HepG2 (cell line): ENCODE measurements at regions not wholly inside any gene's neighbourhood (a gene's known extent, or its start where the extent isn't known, plus 50 kb on each side); places are given as distances from the start of the nearest gene placed in this dataset.

Experiments
- ATAC-seq: fragments of 200-7000 bp; cut with Tn5 transposase; 3 replicates; pipeline ENCODE4 v1.9.1; 2020; ENCODE audit warnings: mild to moderate bottlenecking, moderate library complexity
- BruUV-seq: library from RNA; stranded (reverse); fragments of 400-500 nt; replicated peaks from 2 replicates; lab custom pipeline; 2021; lab: Mats Ljungman, UMichigan
- CTCF ChIA-PET: fragments of 300-600 bp; formaldehyde crosslinking; extraction: SDS; loops from one replicate; lab custom pipeline; 2021; ENCODE audit warnings: low total read pairs, inconsistent platforms, low intra/inter-chr PET ratio; lab: Yijun Ruan, JAX
- POLR2A ChIA-PET: fragments of 350-600 bp; sonication (Branson Sonifier 250); formaldehyde crosslinking; loops from one replicate; lab custom pipeline; 2020; ENCODE audit warnings: antibody characterized with exemption, inconsistent platforms; lab: Yijun Ruan, JAX
- DNase-seq: peaks from one replicate; pipeline ENCODE4 v3.0.0-alpha.2; 2015; ENCODE audit warnings: low spot score
- FAIRE-seq: peaks from 3 replicates; lab custom pipeline; 2011; peaks lifted over from hg19 to GRCh38; lab: Jason Lieb, UNC
- H2AFZ ChIP-seq: one replicate; pipeline ENCODE4 v1.6.1; 2011; ENCODE audit warnings: low read length, inconsistent platforms
- H3K27ac ChIP-seq: fragments of 300-600 bp; 3 replicates; pipeline ENCODE4 v1.8.0; 2011; ENCODE audit warnings: mixed run types, mild to moderate bottlenecking, mixed read lengths, low read length, inconsistent platforms; ENCODE audit not compliant: insufficient read depth; ENCODE audit errors: extremely low read length
- H3K27me3 ChIP-seq, 2 experiments: fragments of 200-600 bp in 1 of 2; 2 replicates in 1 of 2; 3 replicates in 1 of 2; pipeline versions ENCODE4 v1.6.0 to v1.8.0; 2011; ENCODE audit warnings: low read length in 2 of 2, mild to moderate bottlenecking in 2 of 2, moderate library complexity in 2 of 2, inconsistent platforms in 1 of 2; ENCODE audit not compliant: insufficient read depth in 2 of 2, control insufficient read depth in 1 of 2
- H3K36me3 ChIP-seq, 2 experiments: fragments of 200-600 bp in 1 of 2; replicated peaks in 1 of 2; 2 replicates in 1 of 2; 3 replicates in 1 of 2; pipeline versions ENCODE4 v1.5.1 to v1.8.0; 2011; ENCODE audit warnings: low read length in 2 of 2, inconsistent platforms in 1 of 2; ENCODE audit not compliant: insufficient read depth in 2 of 2, control insufficient read depth in 1 of 2
- H3K4me1 ChIP-seq: 2 replicates; pipeline ENCODE4 v1.5.1; 2012; ENCODE audit warnings: low read length, inconsistent platforms; ENCODE audit not compliant: insufficient read depth
- H3K4me2 ChIP-seq: 2 replicates; pipeline ENCODE4 v1.6.0; 2011; ENCODE audit warnings: low read depth, low read length, inconsistent platforms
- H3K4me3 ChIP-seq, 3 experiments: fragments of 200-600 bp in 1 of 3; sonication (generic), shearing (Covaris generic) in 1 of 3; replicated peaks in 1 of 3; 2 replicates each; pipeline ENCODE4 v1.5.1; 2011 to 2016; ENCODE audit warnings: low read length in 3 of 3, inconsistent platforms in 2 of 3, low read depth in 2 of 3, mild to moderate bottlenecking in 2 of 3, control low read depth in 1 of 3, mixed read lengths in 1 of 3; ENCODE audit not compliant: insufficient read depth in 1 of 3
- H3K79me2 ChIP-seq: one replicate; pipeline ENCODE4 v1.6.1; 2011; ENCODE audit warnings: low read length, inconsistent platforms; ENCODE audit not compliant: insufficient read depth
- H3K9ac ChIP-seq: 2 replicates; pipeline ENCODE4 v1.6.0; 2011; ENCODE audit warnings: mild to moderate bottlenecking, low read depth, low read length, inconsistent platforms; ENCODE audit not compliant: insufficient read depth
- H3K9me3 ChIP-seq: 2 replicates; pipeline ENCODE4 v1.5.1; 2012; ENCODE audit warnings: mild to moderate bottlenecking, low read length
- H4K20me1 ChIP-seq: 2 replicates; pipeline ENCODE4 v1.6.0; 2011; ENCODE audit warnings: inconsistent platforms, mild to moderate bottlenecking, low read length, moderate library complexity; ENCODE audit not compliant: insufficient read depth
- ATF3 ChIP-seq: sonication (generic); formaldehyde crosslinking; IDR thresholded peaks from 2 replicates; pipeline ENCODE4 v1.4.0; 2020; ENCODE audit warnings: missing genetic modification reagents
- FOXO4 ChIP-seq: sonication (generic); formaldehyde crosslinking; conservative IDR thresholded peaks from 2 replicates; pipeline ENCODE4 v1.8.1; 2023; ENCODE audit warnings: missing genetic modification reagents
- HMG20A ChIP-seq: IDR thresholded peaks from 2 replicates; pipeline ENCODE4 v1.6.1; 2016; ENCODE audit warnings: borderline replicate concordance
- MXD1 ChIP-seq: sonication (generic); formaldehyde crosslinking; IDR thresholded peaks from 2 replicates; pipeline ENCODE4 v1.4.0; 2020; ENCODE audit warnings: mild to moderate bottlenecking, missing genetic modification reagents
- NCOR1 ChIP-seq: fragments of 200-600 bp; sonication (generic); IDR thresholded peaks from 2 replicates; pipeline ENCODE4 v1.7.0; 2017; ENCODE audit warnings: antibody characterized with exemption, low read length, borderline replicate concordance
- PATZ1 ChIP-seq: sonication (generic); formaldehyde crosslinking; IDR thresholded peaks from 2 replicates; pipeline ENCODE4 v1.4.0; 2020; ENCODE audit warnings: missing genetic modification reagents
- PHF21A ChIP-seq: sonication (generic); formaldehyde crosslinking; IDR thresholded peaks from 2 replicates; pipeline ENCODE4 v1.5.0; 2020; ENCODE audit warnings: mild to moderate bottlenecking, missing genetic modification reagents
- SMC3 ChIP-seq: IDR thresholded peaks from 2 replicates; pipeline ENCODE4 v1.6.1; 2011; ENCODE audit warnings: low read length, improper control_type of control experiment
- STAG1 ChIP-seq: sonication (generic); formaldehyde crosslinking; IDR thresholded peaks from 2 replicates; pipeline ENCODE4 v1.4.0; 2020; ENCODE audit warnings: missing genetic modification reagents
- THAP8 ChIP-seq: sonication (generic); formaldehyde crosslinking; IDR thresholded peaks from 2 replicates; pipeline ENCODE4 v1.5.1; 2020; ENCODE audit warnings: missing genetic modification reagents, mild to moderate bottlenecking, borderline replicate concordance
- ZNF124 ChIP-seq: sonication (generic); formaldehyde crosslinking; IDR thresholded peaks from 2 replicates; pipeline ENCODE4 v1.4.0; 2020; ENCODE audit warnings: missing genetic modification reagents
- ZNF678 ChIP-seq: sonication (generic); formaldehyde crosslinking; IDR thresholded peaks from 2 replicates; pipeline ENCODE4 v1.4.0; 2020; ENCODE audit warnings: mild to moderate bottlenecking, missing genetic modification reagents
- WGBS: methylation state at CpG from one replicate; pipeline ENCODE4 v1.1.6; 2017; ENCODE audit warnings: low lambda C conversion rate; 5-methylcytosine and 5-hydroxymethylcytosine counted together
- in situ Hi-C: cut with HindIII; loops from 2 replicates; pipeline ENCODE4 v1.10.0; 2017; ENCODE audit warnings: low pct_unique_long_range_greater_than_20kb; ENCODE audit not compliant: extremely low pct_ligation_motif_present
- intact Hi-C: fragments of 100-400 bp; cut with micrococcal nuclease; formaldehyde crosslinking; loops from one replicate; pipeline ENCODE4 v1.10.0; 2022; ENCODE audit not compliant: unreplicated experiment

- Histone ChIP-seq H3K79me2 (no peaks in the 10 kb centered on the region), H4K20me1 (no peaks in the 10 kb centered on the region)
- in situ Hi-C loops, result no loop called here
- POLR2A ChIA-PET, result no interaction called here
- TF ChIP-seq STAG1 (CRISPR knock-in tag) (peak; percentile 22; the same call in 1 of the 2 replicates), ZNF678 (CRISPR knock-in tag) (no peak)
- TF ChIP-seq, all 625 proteins: peak for 1
- H3K4me1 ChIP-seq, result no peaks in the 10 kb centered on the region
- H3K9me3 ChIP-seq, result peaks cover 53% of the 10 kb centered on the region
- intact Hi-C loops, result no loop called here
- CTCF ChIA-PET, result no interaction called here
- no peak overlapping the region for H3K4me2 ChIP-seq
- no peak overlapping the region for H3K9ac ChIP-seq
- FAIRE-seq (no peak), ATAC-seq (no peak), DNase-seq (no peak)
- H3K36me3 ChIP-seq, result no peaks in the 10 kb centered on the region
- under 1% methylated on average over 2 of the region's 2 CpGs for WGBS
- H2AFZ ChIP-seq, result no peak overlapping the region
- peaks cover 0 to 10% of the 10 kb centered on the region in 2 experiments; a peak in 4 of 5 replicates for H3K27me3 ChIP-seq
- H3K27ac ChIP-seq, result no peak overlapping the region
- BruUV-seq, result no TSS peak
- no peak overlapping the region for H3K4me3 ChIP-seq
Measured at GRCh38 chr14:26206640-26207039, 391.2 kb downstream of the NOVA1 start.

DNA sequence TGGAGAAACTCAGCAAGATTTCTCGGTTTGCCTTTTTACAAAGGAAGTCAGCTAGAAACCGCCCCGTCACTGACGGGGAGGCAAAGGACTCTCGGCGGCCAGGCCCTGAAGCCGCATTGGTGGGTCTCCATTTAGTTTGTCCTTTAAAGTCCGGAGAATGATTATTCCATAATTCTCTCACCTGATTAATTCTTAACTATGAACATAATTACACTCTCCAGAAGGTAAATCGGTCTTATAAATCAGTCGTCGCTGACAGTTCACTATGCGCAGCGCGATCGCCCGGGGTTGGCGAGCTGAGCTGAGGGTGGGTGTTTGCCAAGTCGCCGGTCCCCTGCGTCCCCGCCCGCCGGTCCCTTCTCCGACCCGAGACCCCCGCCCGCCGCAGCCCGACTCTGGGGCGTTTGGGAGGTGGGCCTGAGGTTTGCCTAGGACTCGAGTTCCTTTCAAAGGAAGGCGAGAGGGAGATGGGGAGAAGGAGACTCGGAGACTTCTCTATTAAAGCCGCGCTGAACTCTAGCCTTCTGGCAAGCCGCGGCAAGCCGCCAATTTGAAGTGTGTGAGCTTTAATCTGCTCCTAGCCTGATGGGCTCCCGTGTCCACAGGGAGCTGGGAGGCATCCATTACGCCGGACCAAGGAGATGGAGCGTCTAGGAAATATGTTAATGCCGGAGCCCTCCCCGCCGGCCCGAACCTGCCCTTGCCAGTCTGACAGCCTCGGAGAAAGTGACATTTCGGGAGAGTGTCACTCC lies 392.9 kb downstream of the NOVA1 start:
- Histone ChIP-seq H3K36me3 (no peaks in the 10 kb centered on the region), H3K9me3 (peaks cover 50% of the 10 kb centered on the region), H2AFZ (no peak overlapping the region), H3K4me3 (peak overlapping the region in 2 of 3 experiments; percentile 8 to 36; a peak in 1 of 6 replicates), H4K20me1 (no peaks in the 10 kb centered on the region), H3K4me1 (no peaks in the 10 kb centered on the region), H3K4me2 (peak overlapping the region; percentile 37), H3K27me3 (peaks cover 0 to 10% of the 10 kb centered on the region in 2 experiments; a peak in 4 of 5 replicates), H3K9ac (no peak overlapping the region), H3K79me2 (no peaks in the 10 kb centered on the region), H3K27ac (no peak overlapping the region)
- WGBS, result 30% methylated on average over 48 of the region's 48 CpGs
- in situ Hi-C loops, result no loop called here
- no TSS peak for BruUV-seq
- DNase-seq, result no peak
- POLR2A ChIA-PET, result no interaction called here
- intact Hi-C loops, result no loop called here
- peak; percentile 81 for ATAC-seq
- CTCF ChIA-PET, result no interaction called here
- FAIRE-seq, result no peak
- TF ChIP-seq SMC3 (no peak), FOXO4 (CRISPR knock-in tag) (0 out of 2 replicates have a peak, but pooled peaks have one; percentile 77), MXD1 (no peak), NCOR1 (no peak), PHF21A (CRISPR knock-in tag) (0 out of 2 replicates have a peak, but pooled peaks have one; percentile 33), PATZ1 (CRISPR knock-in tag) (no peak), ZNF124 (CRISPR knock-in tag) (no peak), THAP8 (CRISPR knock-in tag) (no peak), HMG20A (CRISPR knock-in tag) (no peak), ATF3 (no peak)
